ENCODE measurements at regions not wholly inside any gene's neighbourhood (a gene's known extent, or its start where the extent isn't known, plus 50 kb on each side); places are given as distances from the start of the nearest gene placed in this dataset.
"Not testable (repeated sequence)": the region's sequence is repeated elsewhere in the genome, so short reads cannot be mapped to it uniquely, and the experiment has no call there.

DNA sequence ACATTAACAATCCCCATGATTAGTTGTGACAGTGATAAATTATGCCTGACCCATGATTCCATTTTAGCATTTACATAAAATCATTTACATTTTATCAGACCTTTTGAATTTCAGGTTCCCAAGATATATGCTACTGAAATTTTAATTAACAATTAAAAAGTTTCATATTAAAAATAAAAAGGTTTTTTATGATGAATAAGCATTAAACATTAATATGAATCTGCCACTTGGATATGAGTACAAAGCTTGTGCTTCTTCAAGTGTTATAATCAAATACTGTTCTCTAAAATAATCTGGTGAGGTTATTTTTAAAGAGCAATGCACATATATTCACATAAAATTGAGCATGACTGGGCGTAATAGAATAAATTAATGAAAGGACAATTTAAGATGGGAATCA is 1218.0 kb downstream of the CNTNAP5 start:
- TF ChIP-seq, protein P1, sequence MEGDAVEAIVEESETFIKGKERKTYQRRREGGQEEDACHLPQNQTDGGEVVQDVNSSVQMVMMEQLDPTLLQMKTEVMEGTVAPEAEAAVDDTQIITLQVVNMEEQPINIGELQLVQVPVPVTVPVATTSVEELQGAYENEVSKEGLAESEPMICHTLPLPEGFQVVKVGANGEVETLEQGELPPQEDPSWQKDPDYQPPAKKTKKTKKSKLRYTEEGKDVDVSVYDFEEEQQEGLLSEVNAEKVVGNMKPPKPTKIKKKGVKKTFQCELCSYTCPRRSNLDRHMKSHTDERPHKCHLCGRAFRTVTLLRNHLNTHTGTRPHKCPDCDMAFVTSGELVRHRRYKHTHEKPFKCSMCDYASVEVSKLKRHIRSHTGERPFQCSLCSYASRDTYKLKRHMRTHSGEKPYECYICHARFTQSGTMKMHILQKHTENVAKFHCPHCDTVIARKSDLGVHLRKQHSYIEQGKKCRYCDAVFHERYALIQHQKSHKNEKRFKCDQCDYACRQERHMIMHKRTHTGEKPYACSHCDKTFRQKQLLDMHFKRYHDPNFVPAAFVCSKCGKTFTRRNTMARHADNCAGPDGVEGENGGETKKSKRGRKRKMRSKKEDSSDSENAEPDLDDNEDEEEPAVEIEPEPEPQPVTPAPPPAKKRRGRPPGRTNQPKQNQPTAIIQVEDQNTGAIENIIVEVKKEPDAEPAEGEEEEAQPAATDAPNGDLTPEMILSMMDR (IDR thresholded peaks at IDR 0.05; ENCODE audit: insufficient read depth, low read depth, low read length), result no peak
- no peak overlapping the region for H3K4me3 ChIP-seq (ENCODE audit: low read depth, low read length)
- DNase-seq (ENCODE audit: low read depth), result no peak

DNA sequence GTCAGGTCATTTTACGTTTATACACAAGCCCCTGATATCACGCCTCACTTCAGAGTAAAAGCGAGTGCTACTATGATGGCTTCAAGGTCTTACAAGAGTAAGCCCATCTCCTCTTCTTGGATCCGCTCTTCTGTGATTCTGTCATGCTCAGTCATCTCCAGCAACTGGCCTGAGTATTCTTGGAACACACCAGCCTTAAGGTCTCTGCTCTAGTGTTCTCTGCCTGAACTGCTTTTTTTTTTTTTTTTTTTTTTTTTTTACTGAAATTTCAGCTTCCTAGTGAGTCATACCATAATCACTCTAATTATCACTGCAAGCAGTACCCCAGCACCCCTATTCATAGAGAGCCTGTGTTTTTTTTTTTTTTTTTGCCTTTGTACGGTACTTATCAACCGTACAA is 1228.9 kb downstream of the CNTNAP5 start:
- DNase-seq (ENCODE audit: low read depth), result no peak
- no peak overlapping the region for H3K4me3 ChIP-seq (ENCODE audit: low read depth, low read length)
- TF ChIP-seq, protein P1 (IDR thresholded peaks at IDR 0.05; ENCODE audit: insufficient read depth, low read depth, low read length), result no peak

DNA sequence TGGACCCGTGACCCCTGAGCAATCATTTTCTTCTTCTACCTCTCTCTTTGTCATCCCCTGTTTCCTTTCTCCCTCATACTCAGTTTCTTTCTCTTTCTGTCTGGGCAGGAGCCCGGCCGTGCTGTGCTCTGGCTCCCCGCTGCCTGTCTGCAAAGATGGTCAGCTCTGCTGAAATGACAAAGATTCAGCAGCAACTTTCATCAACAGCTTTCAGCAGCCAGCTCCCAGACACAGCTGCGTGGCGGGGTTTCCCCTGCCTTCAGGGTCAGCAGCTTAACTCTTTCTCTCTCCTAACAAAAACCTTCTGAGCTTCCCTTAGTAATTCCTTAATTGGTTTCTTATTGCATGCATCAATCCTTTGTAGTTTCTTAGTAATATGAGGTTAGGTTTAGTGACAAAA is 1234.4 kb downstream of the CNTNAP5 start:
- TF ChIP-seq, protein P1 (IDR thresholded peaks at IDR 0.05; ENCODE audit: insufficient read depth, low read depth, low read length), result no peak
- no peak for DNase-seq (ENCODE audit: low read depth)
- H3K4me3 ChIP-seq (ENCODE audit: low read depth, low read length), result no peak overlapping the region

GRCh38 chr2:125260366-125260930 is 1235.4 kb downstream of the CNTNAP5 start:
- DNase-seq (ENCODE audit: low read depth), result not testable (repeated sequence)

GRCh38 chr2:125264453-125264852 is 1239.4 kb downstream of the CNTNAP5 start:
- no peak for DNase-seq (ENCODE audit: low read depth)
- TF ChIP-seq, protein P1 (IDR thresholded peaks at IDR 0.05; ENCODE audit: insufficient read depth, low read depth, low read length), result no peak
- no peak overlapping the region for H3K4me3 ChIP-seq (ENCODE audit: low read depth, low read length)

More at GRCh38 chr2:125260366-125260930, 1235.4 kb downstream of the CNTNAP5 start:
- H3K4me3 ChIP-seq (ENCODE audit: low read depth, low read length), result not testable (repeated sequence)

- TF ChIP-seq, protein P1 (IDR thresholded peaks at IDR 0.05; ENCODE audit: insufficient read depth, low read depth, low read length), result no peak
- no peak overlapping the region for H3K4me3 ChIP-seq (ENCODE audit: low read depth, low read length)
- no peak for DNase-seq (ENCODE audit: low read depth)
These were observed 1242.6 kb downstream of the CNTNAP5 start for GRCh38 chr2:125267683-125268082.

DNA sequence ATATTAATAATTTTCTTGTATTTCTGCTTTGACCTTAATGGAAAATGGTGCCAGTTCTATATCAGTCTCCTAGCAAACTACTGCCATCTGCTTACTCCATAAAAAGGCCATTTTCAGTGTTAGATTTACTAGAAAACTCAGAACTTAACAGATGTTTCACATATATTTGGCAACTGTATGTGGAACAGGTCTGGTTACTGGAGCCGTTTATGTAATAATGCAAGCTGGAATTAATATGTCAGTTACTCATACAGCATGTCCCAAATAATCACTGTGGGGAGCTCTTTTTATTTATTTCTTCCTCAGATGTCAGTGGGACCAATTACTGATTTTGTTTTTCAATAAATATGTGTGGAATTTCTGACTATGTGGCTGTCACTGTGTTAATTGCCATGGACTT is 1247.6 kb downstream of the CNTNAP5 start:
- no peak overlapping the region for H3K4me3 ChIP-seq (ENCODE audit: low read depth, low read length)
- TF ChIP-seq, protein P1 (IDR thresholded peaks at IDR 0.05; ENCODE audit: insufficient read depth, low read depth, low read length), result no peak
- no peak for DNase-seq (ENCODE audit: low read depth)
